NB4 (cell line): ENCODE measurements at regions not wholly inside any gene's neighbourhood (a gene's known extent, or its start where the extent isn't known, plus 50 kb on each side); places are given as distances from the start of the nearest gene placed in this dataset.

Experiments used
- DNase-seq: peaks from one replicate; pipeline ENCODE4 v3.0.0; 2010; ENCODE audit warnings: low read depth
- H3K4me3 ChIP-seq: one replicate; pipeline ENCODE4 v1.5.1; 2011; ENCODE audit warnings: mild to moderate bottlenecking, low read depth, low read length, moderate library complexity
- MYC ChIP-seq: IDR thresholded peaks from 2 replicates; pipeline ENCODE4 v1.6.1; 2011; ENCODE audit warnings: low read depth, low read length
- POLR2A ChIP-seq: IDR thresholded peaks from 2 replicates; pipeline ENCODE4 v1.6.1; 2011; ENCODE audit warnings: mild to moderate bottlenecking; ENCODE audit not compliant: insufficient read length; ENCODE audit errors: extremely low read depth
- TF ChIP-seq, protein P1 (sequence below): IDR thresholded peaks from one replicate; pipeline ENCODE4 v1.5.1; 2012; ENCODE audit warnings: low read depth, low read length
- TF ChIP-seq, protein P2 (sequence below): IDR thresholded peaks from 2 replicates; pipeline ENCODE4 v1.6.1; 2011; ENCODE audit warnings: low read depth, low read length

DNA sequence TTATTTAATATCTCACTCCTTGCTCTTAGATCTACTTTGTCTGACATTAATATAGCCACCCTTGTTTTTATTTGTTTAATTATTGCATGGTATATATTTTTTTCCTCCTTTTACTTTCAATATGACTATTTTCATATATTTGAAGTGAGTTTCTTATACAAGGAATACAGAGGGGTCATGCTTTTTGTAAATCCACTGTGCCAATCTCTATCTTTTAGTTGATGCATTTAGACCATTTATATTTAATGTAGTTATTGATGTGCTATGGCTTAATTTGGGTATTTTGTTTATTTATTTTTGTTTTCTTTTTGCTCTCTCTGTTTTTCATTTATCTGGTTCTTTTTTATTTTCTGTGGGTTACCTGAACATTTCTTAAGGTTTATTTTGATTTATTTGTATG, 750.6 kb downstream of the TMEM182 start:
- no peak for TF ChIP-seq MYC
- TF ChIP-seq, protein P1, sequence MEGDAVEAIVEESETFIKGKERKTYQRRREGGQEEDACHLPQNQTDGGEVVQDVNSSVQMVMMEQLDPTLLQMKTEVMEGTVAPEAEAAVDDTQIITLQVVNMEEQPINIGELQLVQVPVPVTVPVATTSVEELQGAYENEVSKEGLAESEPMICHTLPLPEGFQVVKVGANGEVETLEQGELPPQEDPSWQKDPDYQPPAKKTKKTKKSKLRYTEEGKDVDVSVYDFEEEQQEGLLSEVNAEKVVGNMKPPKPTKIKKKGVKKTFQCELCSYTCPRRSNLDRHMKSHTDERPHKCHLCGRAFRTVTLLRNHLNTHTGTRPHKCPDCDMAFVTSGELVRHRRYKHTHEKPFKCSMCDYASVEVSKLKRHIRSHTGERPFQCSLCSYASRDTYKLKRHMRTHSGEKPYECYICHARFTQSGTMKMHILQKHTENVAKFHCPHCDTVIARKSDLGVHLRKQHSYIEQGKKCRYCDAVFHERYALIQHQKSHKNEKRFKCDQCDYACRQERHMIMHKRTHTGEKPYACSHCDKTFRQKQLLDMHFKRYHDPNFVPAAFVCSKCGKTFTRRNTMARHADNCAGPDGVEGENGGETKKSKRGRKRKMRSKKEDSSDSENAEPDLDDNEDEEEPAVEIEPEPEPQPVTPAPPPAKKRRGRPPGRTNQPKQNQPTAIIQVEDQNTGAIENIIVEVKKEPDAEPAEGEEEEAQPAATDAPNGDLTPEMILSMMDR: no peak
- TF ChIP-seq POLR2A: no peak
- TF ChIP-seq, protein P2, sequence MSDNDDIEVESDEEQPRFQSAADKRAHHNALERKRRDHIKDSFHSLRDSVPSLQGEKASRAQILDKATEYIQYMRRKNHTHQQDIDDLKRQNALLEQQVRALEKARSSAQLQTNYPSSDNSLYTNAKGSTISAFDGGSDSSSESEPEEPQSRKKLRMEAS: no peak
- no peak for DNase-seq
- no peak overlapping the region for H3K4me3 ChIP-seq

DNA sequence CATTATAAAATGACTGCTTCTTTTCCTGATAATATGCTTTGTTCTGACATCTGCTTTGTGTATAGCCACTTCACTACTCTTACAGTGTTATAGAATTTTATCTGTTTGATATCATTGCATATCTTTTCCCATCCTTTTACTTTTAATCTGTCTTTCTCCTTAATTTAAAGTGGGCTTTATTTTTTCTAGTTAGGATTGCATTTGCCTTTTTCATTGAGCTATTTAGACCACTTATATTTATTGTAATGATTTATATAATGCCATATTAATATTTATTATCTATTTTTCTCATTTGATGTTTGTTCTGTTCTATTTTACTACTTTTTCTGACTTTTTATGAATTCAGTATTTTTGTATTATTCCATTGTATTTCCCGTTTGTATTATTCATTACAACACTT, 758.7 kb downstream of the TMEM182 start:
- no peak overlapping the region for H3K4me3 ChIP-seq
- DNase-seq: no peak
- TF ChIP-seq, protein P1: no peak
- TF ChIP-seq, protein P2: no peak
- TF ChIP-seq POLR2A: no peak
- no peak for TF ChIP-seq MYC

DNA sequence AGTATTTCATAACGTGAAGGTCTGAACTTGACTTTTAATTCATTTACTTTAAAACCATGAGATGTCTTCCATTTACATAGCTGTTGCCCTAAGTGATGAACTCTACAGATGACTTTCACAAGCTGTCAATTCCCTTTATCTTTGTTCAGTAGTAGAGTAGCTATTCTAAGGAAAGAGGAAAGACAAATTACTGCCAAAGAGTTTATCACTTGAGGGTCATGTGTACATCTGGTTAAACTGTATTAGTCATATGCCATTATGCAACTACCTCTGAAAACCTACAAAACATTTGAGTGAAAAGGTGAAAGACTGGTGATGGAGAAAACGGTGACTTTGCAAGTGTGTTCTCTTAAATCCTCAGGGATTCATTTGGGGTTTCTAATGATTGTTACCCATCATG, 763.9 kb downstream of the TMEM182 start:
- DNase-seq: peak; percentile 6
- H3K4me3 ChIP-seq: no peak overlapping the region

DNA sequence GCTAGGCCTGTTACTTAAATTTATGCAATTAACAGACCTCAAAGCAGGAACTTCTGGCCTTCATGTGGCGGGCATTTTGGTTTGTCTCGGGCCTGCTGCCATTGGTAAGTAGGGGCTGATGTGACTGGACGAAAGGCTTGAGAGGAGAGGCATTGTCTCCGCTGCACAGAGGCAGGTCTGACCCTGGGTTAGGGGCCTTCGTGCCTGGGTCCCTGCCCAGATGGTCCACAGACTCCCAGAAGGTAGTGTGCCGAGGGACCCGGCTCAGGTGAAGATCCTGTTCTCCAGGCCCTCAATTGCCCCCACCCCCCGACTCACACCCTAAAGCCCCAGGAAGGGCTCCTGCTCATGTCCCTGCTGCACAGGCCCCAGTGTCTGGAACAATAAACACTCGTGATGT, 764.9 kb downstream of the TMEM182 start:
- no peak for DNase-seq
- TF ChIP-seq, protein P1: no peak
- TF ChIP-seq, protein P2: no peak
- TF ChIP-seq MYC (no peak), POLR2A (no peak)
- no peak overlapping the region for H3K4me3 ChIP-seq

More for the DNA sequence above, 763.9 kb downstream of the TMEM182 start:
- TF ChIP-seq MYC (no peak), POLR2A (no peak)
- TF ChIP-seq, protein P1: no peak
- TF ChIP-seq, protein P2: no peak

DNA sequence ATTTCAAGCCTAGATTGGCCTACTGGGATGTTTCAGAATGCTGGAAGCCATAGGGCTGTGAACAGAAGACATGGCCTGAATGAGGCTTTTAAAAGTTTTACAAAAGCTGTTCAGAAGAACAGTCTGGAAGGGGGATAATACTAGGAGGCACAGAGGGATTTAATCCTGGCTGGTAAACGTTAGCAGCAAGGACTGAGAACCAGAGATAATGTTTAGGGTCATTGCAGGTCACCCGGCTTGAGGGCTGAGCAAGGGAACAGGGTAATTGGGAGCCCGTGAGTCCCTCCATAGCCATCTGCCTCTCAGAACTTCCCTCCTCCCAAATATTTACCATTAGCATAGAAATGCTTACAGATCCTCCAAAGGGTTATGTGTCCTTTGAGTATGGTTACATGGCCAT, 765.4 kb downstream of the TMEM182 start:
- H3K4me3 ChIP-seq: no peak overlapping the region
- TF ChIP-seq POLR2A (no peak), MYC (no peak)
- TF ChIP-seq, protein P1: no peak
- TF ChIP-seq, protein P2: no peak
- DNase-seq: no peak
